ENCODE measurements at regions not wholly inside any gene's neighbourhood (a gene's known extent, or its start where the extent isn't known, plus 50 kb on each side); places are given as distances from the start of the nearest gene placed in this dataset.

DNA sequence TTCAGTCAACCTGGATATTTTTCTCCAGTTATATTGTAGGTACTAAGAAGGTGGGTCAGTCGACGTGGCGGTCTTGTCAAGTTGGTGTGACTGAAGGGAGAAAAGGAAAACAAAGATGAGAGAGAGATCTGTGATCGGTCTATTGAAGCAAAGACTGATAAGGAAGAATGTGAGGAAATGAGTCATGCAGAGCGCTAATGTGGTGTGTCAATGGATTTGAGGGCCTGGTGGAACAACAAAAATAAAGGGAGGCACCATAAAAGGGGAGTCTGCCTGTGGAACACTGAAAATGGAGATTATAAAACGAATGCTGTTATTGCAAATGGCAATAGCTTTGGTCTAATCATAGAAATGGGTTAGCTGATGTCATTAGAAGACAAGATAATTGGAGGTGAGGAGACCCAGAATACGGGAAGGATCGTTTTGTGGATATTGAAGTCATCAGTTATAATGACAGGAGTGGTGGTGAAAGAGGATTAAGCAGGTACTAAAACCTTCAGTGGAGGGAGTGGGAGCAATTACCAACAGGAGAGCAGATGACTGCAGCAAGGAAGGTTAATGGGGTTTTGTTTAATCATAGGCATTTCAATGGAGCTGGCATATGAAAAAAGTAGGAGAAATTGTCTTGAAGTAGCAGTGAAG, 599.1 kb upstream of the FSHR start:
- TF ChIP-seq FOXP2 (optimal IDR thresholded peaks at IDR 0.05; ENCODE audit: control extremely low read depth, extremely low read length, insufficient read depth) (no peak), EZH2 (IDR thresholded peaks at IDR 0.05) (no peak)

Measured in SK-N-MC (cell line).